Brain microvascular endothelial cell (primary cell): ENCODE measurements at regions not wholly inside any gene's neighbourhood (a gene's known extent, or its start where the extent isn't known, plus 50 kb on each side); places are given as distances from the start of the nearest gene placed in this dataset.

Source experiments
- DNase-seq: peaks from one replicate; pipeline ENCODE4 v3.0.0-alpha.2; 2020
- H3K27ac ChIP-seq: fragments of 250-450 bp; sonication (Bioruptor Pico); 2 replicates; pipeline ENCODE4 v1.5.1; 2020; ENCODE audit warnings: mild to moderate bottlenecking, moderate library complexity
- H3K27me3 ChIP-seq: fragments of 250-450 bp; sonication (Bioruptor Pico); replicated peaks from 2 replicates; pipeline ENCODE4 v1.5.1; 2020; ENCODE audit warnings: mild to moderate bottlenecking
- H3K36me3 ChIP-seq: fragments of 250-450 bp; sonication (Bioruptor Pico); replicated peaks from 2 replicates; pipeline ENCODE4 v1.5.1; 2020; ENCODE audit warnings: mild to moderate bottlenecking
- H3K4me3 ChIP-seq: 2 replicates; pipeline ENCODE4 v1.5.1; 2011; ENCODE audit warnings: low read depth, mild to moderate bottlenecking, control low read depth, low read length, moderate library complexity
- CTCF ChIP-seq: IDR thresholded peaks from 2 replicates; pipeline ENCODE4 v1.5.1; 2011; ENCODE audit warnings: low read depth, mild to moderate bottlenecking, moderate library complexity, low read length, control low read depth, inconsistent platforms; ENCODE audit errors: missing control alignments
- in situ Hi-C: cut with HindIII; loops from 2 replicates; pipeline ENCODE4 v1.10.0; 2017; ENCODE audit warnings: low sequenced_read_pairs, low pct_ligation_motif_present

- Histone ChIP-seq H3K27ac (no peak overlapping the region), H3K36me3 (no peaks in the 10 kb centered on the region), H3K4me3 (no peak overlapping the region), H3K27me3 (no peaks in the 10 kb centered on the region)
- DNase-seq: no peak
- TF ChIP-seq CTCF: no peak
- in situ Hi-C loops: no loop called here
Observed at GRCh38 chr12:89861086-89861485, 152.4 kb upstream of the ATP2B1 start.

- no peak for TF ChIP-seq CTCF
- no peak for DNase-seq
- in situ Hi-C loops: no loop called here
- H3K27me3 ChIP-seq: no peaks in the 10 kb centered on the region
- H3K4me3 ChIP-seq: no peak overlapping the region
- no peaks in the 10 kb centered on the region for H3K36me3 ChIP-seq
- no peak overlapping the region for H3K27ac ChIP-seq
Observed at GRCh38 chr12:89859508-89860220, 151.0 kb upstream of the ATP2B1 start.

GRCh38 chr12:89858718-89859117 is 150.1 kb upstream of the ATP2B1 start:
- no peaks in the 10 kb centered on the region for H3K27me3 ChIP-seq
- no peaks in the 10 kb centered on the region for H3K36me3 ChIP-seq
- no peak for TF ChIP-seq CTCF
- H3K4me3 ChIP-seq: no peak overlapping the region
- no peak for DNase-seq
- in situ Hi-C loops: no loop called here
- H3K27ac ChIP-seq: no peak overlapping the region

- in situ Hi-C loops: no loop called here
- Histone ChIP-seq H3K27ac (no peak overlapping the region), H3K4me3 (no peak overlapping the region), H3K36me3 (no peaks in the 10 kb centered on the region), H3K27me3 (no peaks in the 10 kb centered on the region)
- TF ChIP-seq CTCF: no peak
- no peak for DNase-seq
Observed at GRCh38 chr12:89857652-89858274, 149.1 kb upstream of the ATP2B1 start.

GRCh38 chr12:89856431-89856830 is 147.8 kb upstream of the ATP2B1 start:
- no peak for TF ChIP-seq CTCF
- no peaks in the 10 kb centered on the region for H3K36me3 ChIP-seq
- peak; percentile 63 for DNase-seq
- no peaks in the 10 kb centered on the region for H3K27me3 ChIP-seq
- no peak overlapping the region for H3K27ac ChIP-seq
- H3K4me3 ChIP-seq: no peak overlapping the region
- in situ Hi-C loops: no loop called here
